Activated T-helper 1 cell treated with anti-CD3 and anti-CD28 coated beads, Interleukin-12 subunit alpha, Interleukin-12 subunit beta, Interleukin-2, Interleukin-4 antibody, amounts not matched to agents 30 ng/mL and 10 ng/mL and 1 ng/mL, durations not matched to agents 14 hours and 24 hours and 36 hours (primary cell): ENCODE measurements at regions not wholly inside any gene's neighbourhood (a gene's known extent, or its start where the extent isn't known, plus 50 kb on each side); places are given as distances from the start of the nearest gene placed in this dataset.

ENCODE experiments used
- DNase-seq: peaks from one replicate; pipeline ENCODE4 v3.0.0; 2021; ENCODE audit warnings: low spot score
- H3K27ac Mint-ChIP-seq: one replicate; pipeline ENCODE4 v1.8.0; 2021; ENCODE audit warnings: mild to moderate bottlenecking, mixed read lengths
- H3K27me3 Mint-ChIP-seq: one replicate; pipeline ENCODE4 v1.8.0; 2022; ENCODE audit warnings: mild to moderate bottlenecking, moderate library complexity, mixed read lengths; ENCODE audit not compliant: insufficient read depth
- H3K36me3 Mint-ChIP-seq: one replicate; pipeline ENCODE4 v1.8.0; 2021; ENCODE audit warnings: low read depth, mixed read lengths
- H3K4me1 Mint-ChIP-seq: one replicate; pipeline ENCODE4 v1.8.0; 2021; ENCODE audit warnings: low read depth, mixed read lengths
- H3K4me3 Mint-ChIP-seq: one replicate; pipeline ENCODE4 v1.8.0; 2021; ENCODE audit warnings: mild to moderate bottlenecking, moderate library complexity, mixed read lengths
- H3K9me3 Mint-ChIP-seq: one replicate; pipeline ENCODE4 v1.8.0; 2021; ENCODE audit warnings: mixed read lengths
- intact Hi-C: fragments of 100-400 bp; cut with micrococcal nuclease; formaldehyde crosslinking; loops from one replicate; pipeline ENCODE4 v1.15.1; 2024

DNA sequence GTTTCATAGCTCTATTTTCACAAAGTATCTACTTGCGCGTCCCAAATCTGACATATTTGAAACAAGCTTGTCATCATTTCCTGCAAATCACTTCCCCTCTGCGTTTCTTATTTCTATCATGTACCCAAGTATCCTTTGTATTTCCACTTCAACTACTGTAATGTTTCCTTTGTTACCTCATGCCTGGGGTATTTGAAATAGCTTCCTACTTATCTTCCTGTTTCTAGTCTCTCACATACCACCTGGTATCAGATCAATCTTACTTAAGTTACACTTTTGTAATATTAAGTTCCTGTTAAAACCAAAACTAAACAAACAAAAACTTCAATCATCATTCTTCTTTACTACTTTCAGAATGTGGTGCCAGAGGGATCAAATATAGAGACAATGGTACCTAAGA is 93.6 kb upstream of the SMAD1 start:
- no peaks in the 10 kb centered on the region for H3K27me3 Mint-ChIP-seq
- no peaks in the 10 kb centered on the region for H3K4me1 Mint-ChIP-seq
- H3K9me3 Mint-ChIP-seq = no peaks in the 10 kb centered on the region
- no peak overlapping the region for H3K4me3 Mint-ChIP-seq
- DNase-seq = no peak
- H3K27ac Mint-ChIP-seq = no peak overlapping the region
- H3K36me3 Mint-ChIP-seq = no peaks in the 10 kb centered on the region
- intact Hi-C loops = no loop called here

DNA sequence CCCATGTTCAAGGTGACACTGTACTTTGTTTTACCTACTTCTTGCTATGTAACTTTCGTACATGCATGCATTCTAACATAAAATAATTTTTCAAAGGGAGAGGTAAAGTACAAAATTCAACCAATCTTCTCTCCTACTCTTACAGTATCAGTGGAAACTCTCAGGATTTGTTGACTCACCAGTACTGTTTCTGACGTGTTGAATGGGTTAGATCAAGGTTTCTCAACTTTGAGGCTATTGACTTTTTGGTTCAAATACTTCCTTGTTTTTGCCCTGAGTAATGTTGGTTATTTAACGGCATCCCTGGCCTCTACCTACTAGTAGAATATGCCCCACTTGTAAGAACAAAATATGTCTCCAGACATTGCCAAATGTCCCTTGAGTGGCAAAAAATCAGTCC is 94.6 kb upstream of the SMAD1 start:
- Mint-ChIP-seq H3K36me3 (no peaks in the 10 kb centered on the region), H3K4me1 (no peaks in the 10 kb centered on the region), H3K27me3 (no peaks in the 10 kb centered on the region), H3K9me3 (no peaks in the 10 kb centered on the region), H3K4me3 (no peak overlapping the region), H3K27ac (no peak overlapping the region)
- intact Hi-C loops = no loop called here
- no peak for DNase-seq

DNA sequence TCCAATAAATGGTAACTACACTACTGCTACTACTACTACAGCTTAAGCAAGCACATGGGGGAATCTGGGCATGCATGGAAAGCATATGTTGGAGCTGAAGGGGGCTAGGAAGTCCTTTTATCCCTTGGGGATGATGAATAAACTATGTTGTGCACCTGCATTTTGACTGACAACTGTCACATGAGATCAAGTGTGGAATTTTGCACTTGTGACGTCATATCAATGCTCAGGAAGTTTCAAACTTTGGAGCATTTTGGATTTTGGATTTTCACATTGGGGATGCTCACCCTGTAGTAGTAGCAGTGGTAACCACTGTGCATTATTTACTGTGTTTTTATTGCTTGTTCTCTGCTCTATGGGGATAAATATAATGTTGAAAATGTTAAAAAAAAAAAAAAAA is 100.5 kb upstream of the SMAD1 start:
- Mint-ChIP-seq H3K27me3 (no peaks in the 10 kb centered on the region), H3K36me3 (no peaks in the 10 kb centered on the region), H3K27ac (no peak overlapping the region), H3K4me1 (no peaks in the 10 kb centered on the region), H3K9me3 (no peaks in the 10 kb centered on the region), H3K4me3 (no peak overlapping the region)
- DNase-seq = no peak
- intact Hi-C loops = no loop called here

DNA sequence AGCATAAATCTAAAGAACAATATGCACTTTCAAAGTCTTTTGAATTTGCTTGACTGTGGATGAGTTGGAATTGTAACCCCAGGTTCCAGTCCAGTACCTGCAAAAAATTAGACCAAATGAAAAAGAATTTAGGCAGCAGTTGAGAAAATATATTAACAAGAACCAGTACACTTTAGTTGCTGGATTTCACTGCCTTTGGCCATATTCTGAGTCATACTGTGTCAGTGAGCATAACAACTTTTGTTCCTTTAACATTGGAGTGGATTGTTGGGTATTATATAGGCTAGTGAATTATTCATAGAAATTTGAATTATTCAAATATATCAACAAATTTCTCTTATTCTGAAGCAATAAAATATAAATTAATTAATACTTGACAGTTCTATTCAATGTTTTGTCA is 101.5 kb upstream of the SMAD1 start:
- Mint-ChIP-seq H3K27me3 (no peaks in the 10 kb centered on the region), H3K27ac (no peak overlapping the region), H3K4me3 (no peak overlapping the region), H3K4me1 (no peaks in the 10 kb centered on the region), H3K36me3 (no peaks in the 10 kb centered on the region), H3K9me3 (no peaks in the 10 kb centered on the region)
- intact Hi-C loops = no loop called here
- no peak for DNase-seq

DNA sequence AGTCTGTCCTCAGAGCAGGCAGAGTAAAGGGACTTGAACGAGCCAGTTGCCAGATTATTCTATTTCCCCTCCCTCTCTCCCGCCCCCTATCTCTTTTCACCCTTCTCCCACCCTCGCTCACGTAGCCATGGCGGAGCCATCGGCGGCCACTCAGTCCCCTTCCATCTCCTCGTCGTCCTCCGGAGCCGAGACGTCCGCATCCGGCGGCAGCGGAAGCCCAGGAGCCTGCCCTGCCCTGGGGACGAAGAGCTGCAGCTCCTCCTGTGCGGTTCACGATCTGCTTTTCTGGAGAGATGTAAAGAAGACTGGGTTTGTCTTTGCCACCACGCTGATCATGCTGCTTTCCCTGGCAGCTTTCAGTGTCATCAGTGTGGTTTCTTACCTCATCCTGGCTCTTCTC is 106.2 kb upstream of the SMAD1 start:
- H3K4me1 Mint-ChIP-seq = no peaks in the 10 kb centered on the region
- intact Hi-C loops = no loop called here
- no peak overlapping the region for H3K4me3 Mint-ChIP-seq
- no peaks in the 10 kb centered on the region for H3K36me3 Mint-ChIP-seq
- DNase-seq = no peak
- H3K9me3 Mint-ChIP-seq = no peaks in the 10 kb centered on the region
- H3K27me3 Mint-ChIP-seq = no peaks in the 10 kb centered on the region
- no peak overlapping the region for H3K27ac Mint-ChIP-seq

DNA sequence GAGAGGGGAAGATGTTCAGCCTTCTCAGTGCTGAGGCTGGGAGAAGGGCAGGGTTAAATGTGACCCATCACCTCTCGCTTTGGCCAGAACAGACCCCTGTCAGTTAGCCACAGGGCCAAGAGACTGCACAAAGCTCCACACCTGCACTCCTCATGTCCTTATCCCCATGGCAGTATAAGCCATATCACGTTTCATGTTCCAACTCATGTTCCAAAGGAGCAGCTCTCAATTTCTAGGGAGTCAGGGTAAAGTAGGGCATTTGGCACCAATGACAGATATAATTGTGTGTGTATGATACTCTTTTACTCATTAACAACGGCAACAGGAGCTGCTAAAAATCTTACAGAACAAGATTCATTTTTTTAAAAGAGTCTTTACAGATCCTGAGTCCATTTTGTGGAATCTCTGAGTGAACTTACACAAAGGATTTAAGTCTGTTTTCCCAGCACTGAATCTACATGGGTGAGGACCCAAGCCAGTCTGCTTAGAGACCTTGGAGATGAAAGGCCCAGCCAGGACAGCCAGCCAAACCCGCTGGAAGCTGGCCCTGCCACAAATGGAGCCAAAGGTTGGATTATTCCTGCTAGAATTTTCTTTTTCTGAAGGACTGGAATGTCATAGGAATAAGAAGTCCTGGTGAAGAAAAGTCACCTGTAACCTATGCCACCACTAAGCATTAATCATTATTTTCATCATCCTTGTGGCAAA is 129.1 kb upstream of the SMAD1 start:
- Mint-ChIP-seq H3K4me1 (no peaks in the 10 kb centered on the region), H3K36me3 (no peaks in the 10 kb centered on the region), H3K9me3 (no peaks in the 10 kb centered on the region), H3K27me3 (peaks cover 4% of the 10 kb centered on the region), H3K27ac (no peak overlapping the region), H3K4me3 (no peak overlapping the region)
- intact Hi-C loops = no loop called here
- no peak for DNase-seq

DNA sequence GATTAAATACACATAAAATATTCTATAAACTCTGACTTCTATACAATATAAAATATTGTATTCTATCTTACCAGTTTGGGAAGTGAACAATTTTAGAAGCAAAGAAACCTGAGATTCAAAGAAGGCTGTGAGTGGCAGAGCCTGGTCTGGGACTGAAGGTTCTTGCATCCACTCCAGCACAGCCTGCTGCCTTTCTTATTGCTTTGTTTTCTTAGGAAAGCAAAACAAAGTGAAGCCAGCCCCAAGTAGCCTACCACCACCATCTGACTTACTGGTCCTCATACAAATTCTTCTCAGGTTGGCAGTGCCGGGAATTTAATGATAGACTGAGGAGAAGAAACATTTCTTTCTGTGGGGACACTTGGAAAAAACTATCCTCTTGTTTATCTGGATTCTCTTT is 129.7 kb upstream of the SMAD1 start:
- Mint-ChIP-seq H3K9me3 (no peaks in the 10 kb centered on the region), H3K36me3 (no peaks in the 10 kb centered on the region), H3K27ac (no peak overlapping the region), H3K4me1 (no peaks in the 10 kb centered on the region), H3K4me3 (no peak overlapping the region), H3K27me3 (peaks cover 4% of the 10 kb centered on the region)
- intact Hi-C loops = no loop called here
- DNase-seq = no peak

DNA sequence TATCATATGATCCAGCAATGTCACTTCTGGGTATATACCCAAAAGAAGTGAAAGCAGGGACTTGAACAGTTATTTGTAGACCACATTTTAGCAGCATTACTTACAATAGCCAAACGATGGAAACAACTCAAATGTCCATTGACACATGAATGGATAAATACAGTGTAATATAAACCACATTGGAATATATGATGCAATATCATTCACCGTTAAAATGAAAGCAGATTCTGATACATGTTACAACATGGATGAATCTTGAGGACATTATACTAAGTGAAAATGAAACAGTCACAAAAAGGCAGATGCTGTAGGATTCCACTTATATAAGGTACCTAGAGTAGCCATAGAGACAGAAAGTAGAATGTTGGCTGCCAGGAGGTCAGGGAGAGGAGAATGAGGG is 130.5 kb upstream of the SMAD1 start:
- peaks cover 4% of the 10 kb centered on the region for H3K27me3 Mint-ChIP-seq
- no peak overlapping the region for H3K4me3 Mint-ChIP-seq
- no peak overlapping the region for H3K27ac Mint-ChIP-seq
- H3K9me3 Mint-ChIP-seq = no peaks in the 10 kb centered on the region
- DNase-seq = no peak
- intact Hi-C loops = no loop called here
- no peaks in the 10 kb centered on the region for H3K36me3 Mint-ChIP-seq
- no peaks in the 10 kb centered on the region for H3K4me1 Mint-ChIP-seq

DNA sequence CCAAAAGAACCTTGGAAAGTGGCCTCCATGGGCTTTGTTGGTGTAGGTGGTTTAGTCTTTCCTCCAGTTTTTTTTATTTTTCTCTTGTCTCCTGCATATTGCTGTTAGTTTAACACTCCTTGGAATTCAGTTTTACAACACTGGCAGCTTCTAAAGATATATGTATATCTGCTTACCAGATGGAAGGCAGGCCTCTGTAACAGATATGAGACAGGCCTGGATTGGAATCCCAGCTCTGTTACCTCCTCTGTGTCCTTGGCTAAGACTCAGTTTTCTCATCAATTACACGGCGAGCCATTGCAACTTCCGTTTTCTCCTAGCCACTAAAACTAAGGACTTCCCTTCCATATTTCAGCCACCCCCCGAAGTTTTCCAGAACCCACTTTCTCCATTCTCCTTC is 133.4 kb upstream of the SMAD1 start:
- Mint-ChIP-seq H3K4me3 (no peak overlapping the region), H3K36me3 (no peaks in the 10 kb centered on the region), H3K27ac (no peak overlapping the region), H3K27me3 (peaks cover 4% of the 10 kb centered on the region), H3K9me3 (no peaks in the 10 kb centered on the region), H3K4me1 (no peaks in the 10 kb centered on the region)
- intact Hi-C loops = no loop called here
- DNase-seq = no peak

DNA sequence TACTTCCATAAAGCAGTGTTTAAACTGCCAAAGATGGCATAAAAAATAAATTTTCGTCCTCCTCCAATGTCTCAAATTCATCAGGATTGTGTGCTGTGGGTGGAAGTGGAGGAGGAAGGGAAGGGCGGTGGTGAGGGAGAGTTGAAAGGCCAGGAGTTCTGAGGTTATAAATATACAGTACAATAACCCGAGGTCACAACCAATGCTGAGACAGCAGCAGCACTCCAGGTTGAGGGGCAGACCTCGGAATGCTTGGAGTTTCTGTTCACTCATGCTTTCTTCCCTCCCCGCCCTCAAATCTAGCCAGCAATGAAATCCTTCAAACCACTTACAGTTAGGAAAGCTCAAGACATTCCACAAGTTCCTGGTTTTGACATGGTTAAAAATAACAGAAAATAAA is 134.0 kb upstream of the SMAD1 start:
- Mint-ChIP-seq H3K9me3 (no peaks in the 10 kb centered on the region), H3K4me3 (no peak overlapping the region), H3K36me3 (no peaks in the 10 kb centered on the region), H3K27ac (no peak overlapping the region), H3K4me1 (no peaks in the 10 kb centered on the region), H3K27me3 (peaks cover 4% of the 10 kb centered on the region)
- intact Hi-C loops = no loop called here
- no peak for DNase-seq

DNA sequence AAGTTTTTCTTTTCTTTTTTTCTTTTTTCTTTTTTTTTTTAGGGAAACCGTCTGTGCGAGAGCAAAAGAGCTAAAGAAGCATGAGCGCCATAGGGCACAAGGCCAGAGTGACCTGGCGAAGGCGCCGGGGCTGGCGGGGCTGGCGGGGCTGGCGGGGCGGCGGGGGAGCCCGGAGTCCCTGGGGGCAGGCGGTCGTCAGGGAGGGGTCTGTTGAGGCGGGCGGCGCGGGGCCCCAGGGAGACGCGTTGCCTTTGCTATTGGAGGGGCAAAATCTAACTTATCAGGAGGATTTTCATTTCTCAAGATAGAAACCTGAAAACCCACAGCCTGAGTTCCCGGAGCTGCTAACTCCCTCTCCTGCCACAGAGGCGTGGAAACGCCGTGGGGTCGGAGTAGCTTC is 135.6 kb upstream of the SMAD1 start:
- H3K27me3 Mint-ChIP-seq = peaks cover 6% of the 10 kb centered on the region
- no peaks in the 10 kb centered on the region for H3K36me3 Mint-ChIP-seq
- no peaks in the 10 kb centered on the region for H3K9me3 Mint-ChIP-seq
- intact Hi-C loops = no loop called here
- H3K4me3 Mint-ChIP-seq = no peak overlapping the region
- no peaks in the 10 kb centered on the region for H3K4me1 Mint-ChIP-seq
- H3K27ac Mint-ChIP-seq = no peak overlapping the region
- no peak for DNase-seq

DNA sequence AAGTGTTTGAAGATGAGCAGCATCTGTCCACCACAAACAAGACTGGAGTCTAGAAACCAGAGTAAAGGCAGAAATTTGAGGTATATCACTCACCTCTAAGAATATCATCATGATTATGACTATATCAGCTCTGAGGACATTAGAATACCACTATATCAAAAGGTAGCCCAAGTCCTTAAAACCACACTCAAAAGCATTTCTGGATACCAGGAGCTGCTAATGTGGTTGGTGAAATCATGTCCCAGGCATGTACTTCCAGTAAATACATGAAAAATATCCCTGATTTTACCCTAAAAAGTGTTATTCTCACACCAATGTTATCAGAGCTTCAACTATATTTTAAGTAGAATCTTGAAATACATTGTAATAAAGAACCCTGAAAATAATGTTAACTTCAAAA is 136.3 kb upstream of the SMAD1 start:
- H3K27me3 Mint-ChIP-seq = peaks cover 6% of the 10 kb centered on the region
- H3K36me3 Mint-ChIP-seq = no peaks in the 10 kb centered on the region
- no peaks in the 10 kb centered on the region for H3K9me3 Mint-ChIP-seq
- no peaks in the 10 kb centered on the region for H3K4me1 Mint-ChIP-seq
- DNase-seq = no peak
- H3K27ac Mint-ChIP-seq = no peak overlapping the region
- intact Hi-C loops = no loop called here
- no peak overlapping the region for H3K4me3 Mint-ChIP-seq

DNA sequence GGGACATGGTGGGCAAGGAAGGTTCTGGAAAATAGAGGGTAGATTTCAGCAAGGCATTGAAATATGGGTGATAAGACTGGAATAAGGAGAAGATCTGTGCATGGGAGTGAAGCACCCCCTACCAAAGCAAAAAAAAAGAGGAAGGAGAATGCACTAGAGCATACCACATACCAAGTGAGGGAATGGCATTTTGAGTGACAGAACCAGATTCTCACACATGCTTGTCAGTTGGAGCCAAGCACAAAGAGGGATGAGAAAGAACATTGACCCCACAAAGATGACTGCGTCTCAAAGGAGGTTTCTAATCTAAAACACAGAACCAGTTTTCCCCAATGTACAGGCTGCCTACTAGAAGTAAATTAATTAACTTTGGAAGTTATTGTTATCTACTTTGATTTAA is 140.3 kb upstream of the SMAD1 start:
- Mint-ChIP-seq H3K36me3 (no peaks in the 10 kb centered on the region), H3K4me1 (no peaks in the 10 kb centered on the region), H3K27me3 (peaks cover 5% of the 10 kb centered on the region), H3K9me3 (no peaks in the 10 kb centered on the region), H3K4me3 (no peak overlapping the region), H3K27ac (no peak overlapping the region)
- no peak for DNase-seq
- intact Hi-C loops = no loop called here

DNA sequence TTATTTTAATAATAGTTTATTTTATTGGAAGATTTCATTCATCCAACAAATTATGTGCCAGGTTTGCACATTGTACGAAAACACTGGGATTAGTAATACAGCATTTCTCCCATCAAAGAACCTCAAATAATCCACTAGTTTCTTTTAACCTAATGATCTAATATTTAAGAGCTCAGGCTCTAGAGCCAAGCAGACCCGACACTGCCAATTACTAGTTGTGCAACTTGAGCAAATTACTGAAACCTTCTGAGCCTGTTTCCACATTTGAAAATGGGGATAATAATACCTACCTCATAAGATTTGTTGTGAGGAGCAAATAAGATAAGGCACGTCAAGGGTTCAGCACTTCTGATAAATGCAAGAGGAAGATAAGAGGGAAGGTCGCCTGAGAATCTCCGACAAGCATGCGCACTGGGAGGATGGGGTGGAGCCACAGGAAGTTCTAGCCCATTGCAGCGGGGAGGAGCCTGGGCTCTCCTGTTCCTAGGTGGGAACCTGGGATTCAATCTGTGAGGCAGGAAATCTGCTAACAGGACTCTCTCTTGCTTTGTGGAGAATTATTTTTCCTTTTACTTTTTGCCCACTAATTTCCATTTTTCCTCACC is 141.5 kb upstream of the SMAD1 start:
- intact Hi-C loops = no loop called here
- Mint-ChIP-seq H3K36me3 (no peaks in the 10 kb centered on the region), H3K4me1 (no peaks in the 10 kb centered on the region), H3K27ac (no peak overlapping the region), H3K27me3 (peaks cover 5% of the 10 kb centered on the region), H3K4me3 (no peak overlapping the region), H3K9me3 (no peaks in the 10 kb centered on the region)
- no peak for DNase-seq
